ENCODE measurements at regions not wholly inside any gene's neighbourhood (a gene's known extent, or its start where the extent isn't known, plus 50 kb on each side); places are given as distances from the start of the nearest gene placed in this dataset.

GRCh38 chr2:223223156-223223555 lies 171.2 kb downstream of the KCNE4 start:
- intact Hi-C loops (cut with micrococcal nuclease), result no loop called here
- Mint-ChIP-seq H3K9me3 (peaks cover 0 to 5% (median 0%) of the 10 kb centered on the region in 11 donors), H3K27ac (no peak overlapping the region), H3K27me3 (no peaks in the 10 kb centered on the region), H3K4me3 (no peak overlapping the region), H3K36me3 (no peaks in the 10 kb centered on the region), H3K4me1 (no peaks in the 10 kb centered on the region)
- no peaks in the 10 kb centered on the region for H3K36me3 ChIP-seq (ENCODE audit: control insufficient read depth in 2 of 3, insufficient read depth in 3 of 3, low read length in 3 of 3)
- ChIA-PET POLR2A (no interaction called here), CTCF (no interaction called here)
- no peak for DNase-seq
- H3K27ac ChIP-seq (ENCODE audit: low read depth, low read length), result no peak overlapping the region
- no peak overlapping the region for H3K4me3 ChIP-seq (ENCODE audit: low read length)
- no peaks in the 10 kb centered on the region for H3K9me3 ChIP-seq (ENCODE audit: control insufficient read depth in 2 of 3, low read length in 3 of 3)
- ATAC-seq, result no peak
- no peaks in the 10 kb centered on the region for H3K27me3 ChIP-seq (ENCODE audit: control insufficient read depth in 2 of 2, insufficient read depth in 2 of 2, low read length in 2 of 2)
- H3K4me1 ChIP-seq (ENCODE audit: control insufficient read depth in 2 of 2, insufficient read depth in 2 of 2, low read length in 2 of 2), result no peaks in the 10 kb centered on the region

DNA sequence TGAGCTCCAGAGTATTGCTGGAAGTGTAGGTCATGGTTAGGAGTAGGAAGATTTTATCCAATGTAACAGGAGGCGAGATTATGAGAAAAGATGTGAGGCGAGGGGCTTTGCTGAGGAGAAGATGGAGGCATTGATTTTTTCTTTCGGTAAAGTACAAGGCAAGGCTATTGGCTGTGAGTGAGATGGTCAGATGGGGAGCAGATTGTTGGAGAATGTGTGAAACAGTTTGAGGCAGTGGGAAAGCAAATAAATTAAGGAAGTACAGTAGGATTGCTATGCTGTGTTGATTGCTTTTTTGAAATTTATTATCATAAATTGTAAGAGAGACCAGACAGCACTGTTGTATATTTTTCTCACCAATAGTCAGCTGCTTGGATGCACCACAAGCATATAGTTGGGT lies 173.3 kb downstream of the KCNE4 start:
- peaks cover 0 to 5% (median 0%) of the 10 kb centered on the region in 11 donors for H3K9me3 Mint-ChIP-seq
- ATAC-seq (no peak), DNase-seq (no peak)
- H3K36me3 Mint-ChIP-seq, result no peaks in the 10 kb centered on the region
- Histone ChIP-seq H3K4me1 (ENCODE audit: control insufficient read depth in 2 of 2, insufficient read depth in 2 of 2, low read length in 2 of 2) (no peaks in the 10 kb centered on the region), H3K4me3 (ENCODE audit: low read length) (no peak overlapping the region), H3K27me3 (ENCODE audit: control insufficient read depth in 2 of 2, insufficient read depth in 2 of 2, low read length in 2 of 2) (no peaks in the 10 kb centered on the region), H3K36me3 (ENCODE audit: control insufficient read depth in 2 of 3, insufficient read depth in 3 of 3, low read length in 3 of 3) (no peaks in the 10 kb centered on the region), H3K9me3 (ENCODE audit: control insufficient read depth in 2 of 3, low read length in 3 of 3) (no peaks in the 10 kb centered on the region), H3K27ac (ENCODE audit: low read depth, low read length) (no peak overlapping the region)
- H3K4me1 Mint-ChIP-seq, result no peaks in the 10 kb centered on the region
- POLR2A ChIA-PET, result no interaction called here
- CTCF ChIA-PET, result no interaction called here
- no peaks in the 10 kb centered on the region for H3K27me3 Mint-ChIP-seq
- no peak overlapping the region for H3K4me3 Mint-ChIP-seq
- intact Hi-C loops (cut with micrococcal nuclease), result no loop called here
- H3K27ac Mint-ChIP-seq, result no peak overlapping the region

DNA sequence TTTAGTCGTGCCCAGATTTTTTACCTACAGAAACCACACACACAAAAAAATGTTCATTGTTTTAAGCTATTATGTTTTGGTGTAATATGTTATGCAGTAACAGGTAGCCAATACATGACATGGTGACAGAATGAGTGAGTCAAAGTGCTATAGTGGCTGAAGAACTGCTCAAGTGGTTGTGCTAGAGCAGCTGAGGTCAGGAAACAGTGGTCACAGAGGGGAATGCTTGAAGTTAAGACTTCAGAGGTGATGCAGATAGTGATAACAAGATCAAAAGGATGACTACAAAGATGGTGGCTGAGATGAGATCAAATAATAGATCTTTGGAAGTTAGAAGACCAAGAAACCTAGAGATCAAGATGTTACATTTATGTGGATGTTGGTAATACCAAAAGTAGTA lies 174.3 kb downstream of the KCNE4 start:
- intact Hi-C loops (cut with micrococcal nuclease), result no loop called here
- no peaks in the 10 kb centered on the region for H3K27me3 Mint-ChIP-seq
- Histone ChIP-seq H3K4me1 (ENCODE audit: control insufficient read depth in 2 of 2, insufficient read depth in 2 of 2, low read length in 2 of 2) (no peaks in the 10 kb centered on the region), H3K36me3 (ENCODE audit: control insufficient read depth in 2 of 3, insufficient read depth in 3 of 3, low read length in 3 of 3) (no peaks in the 10 kb centered on the region), H3K4me3 (ENCODE audit: low read length) (no peak overlapping the region), H3K27me3 (ENCODE audit: control insufficient read depth in 2 of 2, insufficient read depth in 2 of 2, low read length in 2 of 2) (no peaks in the 10 kb centered on the region), H3K9me3 (ENCODE audit: control insufficient read depth in 2 of 3, low read length in 3 of 3) (no peaks in the 10 kb centered on the region), H3K27ac (ENCODE audit: low read depth, low read length) (no peak overlapping the region)
- H3K27ac Mint-ChIP-seq, result no peak overlapping the region
- H3K9me3 Mint-ChIP-seq, result peaks cover 0 to 5% (median 0%) of the 10 kb centered on the region in 11 donors
- ATAC-seq, result no peak
- DNase-seq, result no peak
- no peak overlapping the region for H3K4me3 Mint-ChIP-seq
- no peaks in the 10 kb centered on the region for H3K36me3 Mint-ChIP-seq
- ChIA-PET CTCF (no interaction called here), POLR2A (no interaction called here)
- no peaks in the 10 kb centered on the region for H3K4me1 Mint-ChIP-seq

DNA sequence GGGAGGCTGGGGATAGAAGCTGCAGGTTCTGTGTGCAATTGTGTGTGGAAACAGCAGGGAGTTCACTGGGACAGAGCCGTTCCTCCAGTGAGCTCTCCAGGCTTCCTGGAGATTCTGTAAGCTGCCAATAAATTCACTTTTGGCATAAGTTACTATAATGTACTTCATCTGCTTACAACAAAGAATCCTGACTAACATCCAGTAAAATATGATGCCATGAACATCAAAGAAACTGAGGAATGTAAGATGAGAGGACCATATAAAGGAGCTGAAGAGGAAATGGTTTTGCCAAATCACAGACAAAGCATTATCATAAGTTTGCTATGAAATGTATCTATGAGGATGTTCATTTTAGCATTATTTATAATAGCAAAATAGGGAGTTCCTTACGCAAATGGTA lies 175.3 kb downstream of the KCNE4 start:
- H3K36me3 Mint-ChIP-seq, result no peaks in the 10 kb centered on the region
- no peaks in the 10 kb centered on the region for H3K4me1 Mint-ChIP-seq
- H3K4me3 ChIP-seq (ENCODE audit: low read length), result no peak overlapping the region
- H3K27ac Mint-ChIP-seq, result no peak overlapping the region
- H3K36me3 ChIP-seq (ENCODE audit: control insufficient read depth in 2 of 3, insufficient read depth in 3 of 3, low read length in 3 of 3), result no peaks in the 10 kb centered on the region
- H3K27me3 Mint-ChIP-seq, result peaks cover 0 to 4% (median 0%) of the 10 kb centered on the region in 5 donors
- CTCF ChIA-PET, result no interaction called here
- H3K4me3 Mint-ChIP-seq, result no peak overlapping the region
- ATAC-seq (no peak), DNase-seq (no peak)
- POLR2A ChIA-PET, result no interaction called here
- no peak overlapping the region for H3K27ac ChIP-seq (ENCODE audit: low read depth, low read length)
- no peaks in the 10 kb centered on the region for H3K4me1 ChIP-seq (ENCODE audit: control insufficient read depth in 2 of 2, insufficient read depth in 2 of 2, low read length in 2 of 2)
- H3K9me3 Mint-ChIP-seq, result peaks cover 0 to 5% (median 0%) of the 10 kb centered on the region in 11 donors
- no peaks in the 10 kb centered on the region for H3K9me3 ChIP-seq (ENCODE audit: control insufficient read depth in 2 of 3, low read length in 3 of 3)
- intact Hi-C loops (cut with micrococcal nuclease), result no loop called here
- no peaks in the 10 kb centered on the region for H3K27me3 ChIP-seq (ENCODE audit: control insufficient read depth in 2 of 2, insufficient read depth in 2 of 2, low read length in 2 of 2)

DNA sequence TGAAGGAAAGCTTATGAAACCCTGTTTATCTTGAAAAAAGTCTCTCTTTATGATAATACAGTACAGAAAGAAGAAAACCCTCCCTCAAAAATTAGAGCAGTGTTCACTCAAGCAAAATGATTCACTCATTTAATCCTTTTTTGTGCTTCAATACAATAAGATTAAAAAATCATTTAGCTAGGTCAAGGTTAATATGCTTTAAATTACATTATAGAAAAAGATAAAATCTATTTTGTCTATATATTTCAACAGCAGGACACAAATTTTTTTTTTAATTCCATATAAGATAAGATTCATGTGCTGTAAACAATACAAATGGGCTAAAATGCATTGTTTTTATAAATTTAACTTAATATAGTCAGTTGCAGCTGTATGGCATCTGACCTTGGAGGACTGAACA lies 176.9 kb downstream of the KCNE4 start:
- Mint-ChIP-seq H3K9me3 (peaks cover 0 to 5% (median 0%) of the 10 kb centered on the region in 11 donors), H3K4me1 (no peaks in the 10 kb centered on the region), H3K27ac (no peak overlapping the region), H3K4me3 (no peak overlapping the region), H3K36me3 (no peaks in the 10 kb centered on the region), H3K27me3 (peaks cover 0 to 4% (median 0%) of the 10 kb centered on the region in 5 donors)
- DNase-seq (no peak), ATAC-seq (no peak)
- Histone ChIP-seq H3K36me3 (ENCODE audit: control insufficient read depth in 2 of 3, insufficient read depth in 3 of 3, low read length in 3 of 3) (no peaks in the 10 kb centered on the region), H3K4me1 (ENCODE audit: control insufficient read depth in 2 of 2, insufficient read depth in 2 of 2, low read length in 2 of 2) (no peaks in the 10 kb centered on the region), H3K27me3 (ENCODE audit: control insufficient read depth in 2 of 2, insufficient read depth in 2 of 2, low read length in 2 of 2) (no peaks in the 10 kb centered on the region), H3K27ac (ENCODE audit: low read depth, low read length) (no peak overlapping the region), H3K9me3 (ENCODE audit: control insufficient read depth in 2 of 3, low read length in 3 of 3) (no peaks in the 10 kb centered on the region), H3K4me3 (ENCODE audit: low read length) (no peak overlapping the region)
- intact Hi-C loops (cut with micrococcal nuclease), result no loop called here
- ChIA-PET POLR2A (no interaction called here), CTCF (no interaction called here)

- Histone ChIP-seq H3K27ac (ENCODE audit: low read depth, low read length) (no peak overlapping the region), H3K36me3 (ENCODE audit: control insufficient read depth in 2 of 3, insufficient read depth in 3 of 3, low read length in 3 of 3) (no peaks in the 10 kb centered on the region), H3K9me3 (ENCODE audit: control insufficient read depth in 2 of 3, low read length in 3 of 3) (no peaks in the 10 kb centered on the region), H3K27me3 (ENCODE audit: control insufficient read depth in 2 of 2, insufficient read depth in 2 of 2, low read length in 2 of 2) (no peaks in the 10 kb centered on the region), H3K4me1 (ENCODE audit: control insufficient read depth in 2 of 2, insufficient read depth in 2 of 2, low read length in 2 of 2) (no peaks in the 10 kb centered on the region), H3K4me3 (ENCODE audit: low read length) (no peak overlapping the region)
- no peaks in the 10 kb centered on the region for H3K36me3 Mint-ChIP-seq
- H3K27ac Mint-ChIP-seq, result no peak overlapping the region
- H3K4me1 Mint-ChIP-seq, result no peaks in the 10 kb centered on the region
- peaks cover 0 to 4% (median 0%) of the 10 kb centered on the region in 5 donors for H3K27me3 Mint-ChIP-seq
- intact Hi-C loops (cut with micrococcal nuclease), result no loop called here
- H3K4me3 Mint-ChIP-seq, result no peak overlapping the region
- DNase-seq (no peak), ATAC-seq (no peak)
- ChIA-PET CTCF (no interaction called here), POLR2A (no interaction called here)
- H3K9me3 Mint-ChIP-seq, result peaks cover 0 to 5% (median 1%) of the 10 kb centered on the region in 11 donors
Observed at GRCh38 chr2:223230352-223230751, 178.4 kb downstream of the KCNE4 start.

DNA sequence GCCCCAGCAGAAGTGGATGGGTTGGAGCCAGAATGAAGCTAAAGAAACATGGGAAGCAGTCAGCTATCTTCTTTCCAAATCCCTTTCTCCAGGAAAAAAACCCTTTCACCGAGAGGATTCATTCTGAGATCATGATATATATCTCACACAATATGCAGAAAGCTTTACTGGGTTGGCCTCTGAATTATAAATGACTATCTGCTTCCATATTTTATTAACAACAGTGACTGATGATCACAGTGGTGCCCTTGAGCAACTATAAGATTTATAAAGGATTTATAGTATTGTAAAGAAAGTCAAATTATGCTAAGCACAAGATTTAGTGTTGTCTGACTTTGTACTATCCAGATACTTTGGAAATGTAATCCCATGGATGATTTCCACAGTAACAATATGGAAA lies 180.3 kb downstream of the KCNE4 start:
- intact Hi-C loops (cut with micrococcal nuclease), result no loop called here
- no peaks in the 10 kb centered on the region for H3K4me1 Mint-ChIP-seq
- no peaks in the 10 kb centered on the region for H3K4me1 ChIP-seq (ENCODE audit: control insufficient read depth in 2 of 2, insufficient read depth in 2 of 2, low read length in 2 of 2)
- no peaks in the 10 kb centered on the region for H3K27me3 ChIP-seq (ENCODE audit: control insufficient read depth in 2 of 2, insufficient read depth in 2 of 2, low read length in 2 of 2)
- H3K27ac Mint-ChIP-seq, result no peak overlapping the region
- no peak overlapping the region for H3K4me3 Mint-ChIP-seq
- ATAC-seq, result no peak
- H3K27me3 Mint-ChIP-seq, result peaks cover 0 to 5% (median 0%) of the 10 kb centered on the region in 5 donors
- H3K9me3 Mint-ChIP-seq, result peaks cover 0 to 12% (median 1%) of the 10 kb centered on the region in 11 donors
- CTCF ChIA-PET, result no interaction called here
- no peaks in the 10 kb centered on the region for H3K36me3 ChIP-seq (ENCODE audit: control insufficient read depth in 2 of 3, insufficient read depth in 3 of 3, low read length in 3 of 3)
- H3K4me3 ChIP-seq (ENCODE audit: low read length), result no peak overlapping the region
- H3K9me3 ChIP-seq (ENCODE audit: control insufficient read depth in 2 of 3, low read length in 3 of 3), result no peaks in the 10 kb centered on the region
- no peak for DNase-seq
- peaks cover 0 to 5% (median 0%) of the 10 kb centered on the region in 5 donors for H3K36me3 Mint-ChIP-seq
- POLR2A ChIA-PET, result no interaction called here
- H3K27ac ChIP-seq (ENCODE audit: low read depth, low read length), result no peak overlapping the region

Data from naive thymus-derived CD4-positive, alpha-beta T cell (primary cell).